GM12891 (cell line): ENCODE measurements at regions not wholly inside any gene's neighbourhood (a gene's known extent, or its start where the extent isn't known, plus 50 kb on each side); places are given as distances from the start of the nearest gene placed in this dataset.

ENCODE experiments used
- PAX5 ChIP-seq: IDR thresholded peaks from 2 replicates; pipeline ENCODE4 v1.6.1; 2011; ENCODE audit warnings: low read length, moderate library complexity, mild to moderate bottlenecking; ENCODE audit not compliant: insufficient read depth, severe bottlenecking
- POLR2A ChIP-seq: IDR thresholded peaks from 2 replicates; pipeline ENCODE4 v1.6.1; 2011; ENCODE audit warnings: low read depth, low read length, control low read depth
- POLR2AphosphoS5 ChIP-seq: IDR thresholded peaks from 2 replicates; pipeline ENCODE4 v1.6.1; 2011; ENCODE audit warnings: low read depth, low read length, control low read depth
- POU2F2 ChIP-seq: IDR thresholded peaks from 2 replicates; pipeline ENCODE4 v1.6.1; 2011; ENCODE audit warnings: low read depth, mild to moderate bottlenecking, control low read depth, low read length, moderate library complexity
- SPI1 ChIP-seq: IDR thresholded peaks from 2 replicates; pipeline ENCODE4 v1.6.1; 2011; ENCODE audit warnings: low read depth, low read length, control low read depth
- TAF1 ChIP-seq: IDR thresholded peaks from 2 replicates; pipeline ENCODE4 v1.6.1; 2011; ENCODE audit warnings: low read depth, low read length, control low read depth

GRCh38 chr10:43901744-43902504 lies 253.2 kb upstream of the ZNF32 start:
- no peak for TF ChIP-seq POLR2A
- no peak for TF ChIP-seq TAF1
- no peak for TF ChIP-seq POLR2AphosphoS5
- TF ChIP-seq POU2F2, result no peak
- no peak for TF ChIP-seq SPI1
- TF ChIP-seq PAX5, result no peak
